Activated CD8-positive, alpha-beta memory T cell treated with anti-CD3 and anti-CD28 coated beads for 24 hours (primary cell): ENCODE measurements at regions not wholly inside any gene's neighbourhood (a gene's known extent, or its start where the extent isn't known, plus 50 kb on each side); places are given as distances from the start of the nearest gene placed in this dataset.

Source experiments
- DNase-seq: peaks from one replicate; pipeline ENCODE4 v3.0.0-alpha.2; 2020

GRCh38 chr2:508121-508520 lies 169.1 kb downstream of the TMEM18 start:
- DNase-seq, result no peak

- DNase-seq, result no peak
Observed at GRCh38 chr2:506866-507265, 170.3 kb downstream of the TMEM18 start.

GRCh38 chr2:506451-506850 lies 170.8 kb downstream of the TMEM18 start:
- DNase-seq, result no peak

- no peak for DNase-seq
Observed at GRCh38 chr2:505941-506340, 171.3 kb downstream of the TMEM18 start.

GRCh38 chr2:503288-503999 lies 173.8 kb downstream of the TMEM18 start:
- DNase-seq, result no peak

- no peak for DNase-seq
Observed at GRCh38 chr2:502831-503230, 174.4 kb downstream of the TMEM18 start.

GRCh38 chr2:501667-502066 lies 175.5 kb downstream of the TMEM18 start:
- no peak for DNase-seq

- DNase-seq, result no peak
Observed at GRCh38 chr2:501130-501529, 176.1 kb downstream of the TMEM18 start.

- no peak for DNase-seq
Observed at GRCh38 chr2:499726-500125, 177.5 kb downstream of the TMEM18 start.

- DNase-seq, result no peak
Observed at GRCh38 chr2:498493-499178, 178.6 kb downstream of the TMEM18 start.

- DNase-seq, result no peak
Observed at GRCh38 chr2:497770-498492, 179.3 kb downstream of the TMEM18 start.

GRCh38 chr2:496729-497128 lies 180.5 kb downstream of the TMEM18 start:
- no peak for DNase-seq

GRCh38 chr2:495745-496275 lies 181.4 kb downstream of the TMEM18 start:
- DNase-seq, result no peak

- no peak for DNase-seq
Observed at GRCh38 chr2:494853-495252, 182.4 kb downstream of the TMEM18 start.

- DNase-seq, result no peak
Observed at GRCh38 chr2:493228-493627, 184.0 kb downstream of the TMEM18 start.

GRCh38 chr2:492178-492577 lies 185.0 kb downstream of the TMEM18 start:
- no peak for DNase-seq

- no peak for DNase-seq
Observed at GRCh38 chr2:489838-490237, 187.4 kb downstream of the TMEM18 start.

GRCh38 chr2:489084-489483 lies 188.1 kb downstream of the TMEM18 start:
- no peak for DNase-seq

GRCh38 chr2:487186-488079 lies 189.8 kb downstream of the TMEM18 start:
- no peak for DNase-seq

GRCh38 chr2:486371-486770 lies 190.8 kb downstream of the TMEM18 start:
- no peak for DNase-seq

- DNase-seq, result no peak
Observed at GRCh38 chr2:481388-481787, 193.5 kb upstream of the ALKAL2 start.

- no peak for DNase-seq
Observed at GRCh38 chr2:479490-480176, 191.7 kb upstream of the ALKAL2 start.
